DMS114 treated with DMSO at 0.1 percent for 48 hours (cell line): ENCODE measurements at regions not wholly inside any gene's neighbourhood (a gene's known extent, or its start where the extent isn't known, plus 50 kb on each side); places are given as distances from the start of the nearest gene placed in this dataset.

Source experiments
- DNase-seq: peaks from one replicate; lab custom pipeline; 2025; ENCODE audit not compliant: unreplicated experiment; lab: John Stamatoyannopoulos, UW

GRCh38 chr2:43129676-43130547, 96.5 kb downstream of the ZFP36L2 start:
- no peak for DNase-seq

- DNase-seq = no peak
Measured at GRCh38 chr2:43128559-43128955, 97.8 kb downstream of the ZFP36L2 start.

GRCh38 chr2:43127941-43128558, 98.4 kb downstream of the ZFP36L2 start:
- no peak for DNase-seq

GRCh38 chr2:43127208-43127940, 99.0 kb downstream of the ZFP36L2 start:
- no peak for DNase-seq

- no peak for DNase-seq
Measured at GRCh38 chr2:43126817-43127207, 99.6 kb downstream of the ZFP36L2 start.

GRCh38 chr2:43125090-43125998, 101.1 kb downstream of the ZFP36L2 start:
- DNase-seq = no peak

GRCh38 chr2:43124687-43125057, 101.7 kb downstream of the ZFP36L2 start:
- no peak for DNase-seq

GRCh38 chr2:43123981-43124686, 102.3 kb downstream of the ZFP36L2 start:
- no peak for DNase-seq

- no peak for DNase-seq
Measured at GRCh38 chr2:43123486-43123885, 102.9 kb downstream of the ZFP36L2 start.

GRCh38 chr2:43123028-43123427, 103.4 kb downstream of the ZFP36L2 start:
- DNase-seq = no peak

- no peak for DNase-seq
Measured at GRCh38 chr2:43121580-43122314, 104.7 kb downstream of the ZFP36L2 start.

GRCh38 chr2:43119303-43119702, 107.1 kb downstream of the ZFP36L2 start:
- DNase-seq = no peak

GRCh38 chr2:43117521-43118143, 108.8 kb downstream of the ZFP36L2 start:
- DNase-seq = no peak

- DNase-seq = no peak
Measured at GRCh38 chr2:43116988-43117387, 109.4 kb downstream of the ZFP36L2 start.

GRCh38 chr2:43115881-43116280, 110.5 kb downstream of the ZFP36L2 start:
- DNase-seq = no peak

- DNase-seq = no peak
Measured at GRCh38 chr2:43114210-43114609, 112.2 kb downstream of the ZFP36L2 start.

GRCh38 chr2:43111788-43112554, 114.4 kb downstream of the ZFP36L2 start:
- no peak for DNase-seq

- DNase-seq = no peak
Measured at GRCh38 chr2:43110442-43110871, 115.9 kb downstream of the ZFP36L2 start.
